ENCODE measurements at regions not wholly inside any gene's neighbourhood (a gene's known extent, or its start where the extent isn't known, plus 50 kb on each side); places are given as distances from the start of the nearest gene placed in this dataset.
A peak's percentile ranks its signal among the peaks of the same experiment; 100 is the strongest.

- Mint-ChIP-seq H3K27ac (no peak overlapping the region), H3K27me3 (no peaks in the 10 kb centered on the region), H3K4me1 (no peaks in the 10 kb centered on the region), H3K4me3 (no peak overlapping the region), H3K36me3 (no peaks in the 10 kb centered on the region), H3K9me3 (peaks cover 0 to 12% (median 2%) of the 10 kb centered on the region in 9 donors)
- POLR2A ChIA-PET, result no interaction called here
- ATAC-seq (no peak), DNase-seq (no peak)
Measured at GRCh38 chr6:115691433-115691832, 369.3 kb downstream of the FRK start.

- ATAC-seq, result no peak
- POLR2A ChIA-PET, result no interaction called here
- no peak overlapping the region for H3K27ac Mint-ChIP-seq
- no peaks in the 10 kb centered on the region for H3K27me3 Mint-ChIP-seq
- H3K36me3 Mint-ChIP-seq, result no peaks in the 10 kb centered on the region
- no peak overlapping the region for H3K4me3 Mint-ChIP-seq
- peaks cover 0 to 9% (median 0%) of the 10 kb centered on the region in 9 donors for H3K9me3 Mint-ChIP-seq
- DNase-seq, result no peak
- no peaks in the 10 kb centered on the region for H3K4me1 Mint-ChIP-seq
Measured at GRCh38 chr6:115690854-115691253, 369.8 kb downstream of the FRK start.

DNA sequence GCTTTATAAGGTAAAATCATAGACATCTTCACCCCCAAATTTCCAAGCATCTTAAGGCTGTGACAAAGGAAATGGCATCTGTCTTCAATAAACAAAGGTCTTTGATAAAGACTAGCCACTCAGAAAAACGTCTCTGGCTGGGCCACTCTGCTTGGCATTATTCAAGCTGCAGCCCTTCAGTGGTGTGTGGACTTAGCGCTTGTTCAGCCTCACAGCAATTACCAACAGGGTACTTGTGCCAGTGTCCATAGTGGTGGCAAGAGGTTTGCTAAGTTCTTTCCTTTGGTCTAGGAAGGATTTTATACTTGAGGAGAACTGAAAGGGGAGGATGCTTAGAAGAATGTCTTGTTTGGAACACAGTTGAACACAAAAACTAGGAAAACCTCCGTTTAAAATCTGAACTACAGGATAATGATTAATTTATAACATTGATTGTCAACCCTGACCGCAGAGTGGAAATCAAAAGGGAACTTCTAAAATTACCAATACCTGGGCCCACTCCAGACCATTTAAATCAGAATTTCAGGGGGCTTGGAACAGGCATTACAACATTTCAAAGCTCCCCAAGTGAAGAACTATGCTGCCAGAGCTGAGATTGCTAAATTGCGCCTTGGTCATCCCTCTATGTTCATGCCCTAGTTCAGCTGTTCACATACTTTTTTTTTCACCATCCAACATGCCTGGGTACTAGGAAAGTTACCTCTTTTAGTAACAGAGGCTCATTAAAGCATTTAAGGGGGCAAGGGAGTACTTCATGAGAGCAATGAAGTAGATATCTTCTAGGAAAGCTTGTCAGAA lies 378.5 kb downstream of the FRK start:
- Mint-ChIP-seq H3K4me1 (no peaks in the 10 kb centered on the region), H3K27me3 (no peaks in the 10 kb centered on the region), H3K36me3 (no peaks in the 10 kb centered on the region), H3K27ac (no peak overlapping the region), H3K4me3 (no peak overlapping the region), H3K9me3 (peaks cover 0 to 4% (median 0%) of the 10 kb centered on the region in 9 donors)
- DNase-seq (no peak), ATAC-seq (no peak)
- POLR2A ChIA-PET, result no interaction called here

GRCh38 chr6:115680621-115681020 lies 380.1 kb downstream of the FRK start:
- POLR2A ChIA-PET, result no interaction called here
- H3K27ac Mint-ChIP-seq, result no peak overlapping the region
- no peak for ATAC-seq
- H3K4me1 Mint-ChIP-seq, result no peaks in the 10 kb centered on the region
- H3K27me3 Mint-ChIP-seq, result no peaks in the 10 kb centered on the region
- H3K36me3 Mint-ChIP-seq, result no peaks in the 10 kb centered on the region
- no peak overlapping the region for H3K4me3 Mint-ChIP-seq
- peaks cover 0 to 4% (median 0%) of the 10 kb centered on the region in 9 donors for H3K9me3 Mint-ChIP-seq
- no peak for DNase-seq

GRCh38 chr6:115677198-115677597 lies 383.5 kb downstream of the FRK start:
- ATAC-seq (no peak), DNase-seq (no peak)
- Mint-ChIP-seq H3K27me3 (no peaks in the 10 kb centered on the region), H3K4me1 (no peaks in the 10 kb centered on the region), H3K27ac (no peak overlapping the region), H3K4me3 (no peak overlapping the region), H3K9me3 (peaks cover 0 to 3% (median 0%) of the 10 kb centered on the region in 9 donors), H3K36me3 (no peaks in the 10 kb centered on the region)
- POLR2A ChIA-PET, result no interaction called here

DNA sequence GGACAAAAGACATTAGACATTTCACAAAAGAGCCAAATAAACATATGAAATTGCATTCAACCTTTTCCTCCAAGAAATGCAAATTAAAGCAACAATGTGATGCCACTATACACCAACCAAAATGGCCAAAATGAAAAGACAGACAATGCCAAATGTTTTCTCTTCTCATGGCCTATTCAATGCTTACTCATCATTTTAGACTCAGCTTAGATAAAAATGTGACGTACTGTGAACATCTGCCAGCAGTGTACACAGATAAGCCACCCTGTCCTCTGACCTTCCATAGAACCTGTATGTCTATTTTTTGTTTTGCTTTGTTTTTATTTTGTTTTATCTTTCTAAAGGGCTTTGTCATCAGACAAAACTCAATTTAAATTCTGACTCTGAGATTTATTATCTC lies 385.2 kb downstream of the FRK start:
- Mint-ChIP-seq H3K9me3 (peaks cover 0 to 3% (median 0%) of the 10 kb centered on the region in 9 donors), H3K27ac (no peak overlapping the region), H3K27me3 (no peaks in the 10 kb centered on the region), H3K36me3 (no peaks in the 10 kb centered on the region), H3K4me3 (no peak overlapping the region), H3K4me1 (no peaks in the 10 kb centered on the region)
- ATAC-seq, result no peak
- no peak for DNase-seq
- POLR2A ChIA-PET, result no interaction called here

GRCh38 chr6:115668781-115669180 lies 391.9 kb downstream of the FRK start:
- no peak for DNase-seq
- no peaks in the 10 kb centered on the region for H3K9me3 Mint-ChIP-seq
- no peaks in the 10 kb centered on the region for H3K36me3 Mint-ChIP-seq
- H3K27me3 Mint-ChIP-seq, result no peaks in the 10 kb centered on the region
- ATAC-seq, result no peak
- H3K4me3 Mint-ChIP-seq, result no peak overlapping the region
- H3K27ac Mint-ChIP-seq, result no peak overlapping the region
- no peaks in the 10 kb centered on the region for H3K4me1 Mint-ChIP-seq
- POLR2A ChIA-PET, result no interaction called here

GRCh38 chr6:115668211-115668610 lies 392.5 kb downstream of the FRK start:
- Mint-ChIP-seq H3K27me3 (no peaks in the 10 kb centered on the region), H3K4me3 (no peak overlapping the region), H3K36me3 (no peaks in the 10 kb centered on the region), H3K9me3 (no peaks in the 10 kb centered on the region), H3K4me1 (no peaks in the 10 kb centered on the region), H3K27ac (no peak overlapping the region)
- POLR2A ChIA-PET, result no interaction called here
- ATAC-seq (no peak), DNase-seq (no peak)

- ATAC-seq (no peak), DNase-seq (no peak)
- Mint-ChIP-seq H3K9me3 (no peaks in the 10 kb centered on the region), H3K27me3 (no peaks in the 10 kb centered on the region), H3K4me1 (no peaks in the 10 kb centered on the region), H3K4me3 (no peak overlapping the region), H3K36me3 (no peaks in the 10 kb centered on the region), H3K27ac (no peak overlapping the region)
- POLR2A ChIA-PET, result no interaction called here
Measured at GRCh38 chr6:115667478-115668026, 393.1 kb downstream of the FRK start.

- H3K9me3 Mint-ChIP-seq, result no peaks in the 10 kb centered on the region
- no peak overlapping the region for H3K4me3 Mint-ChIP-seq
- H3K27ac Mint-ChIP-seq, result no peak overlapping the region
- H3K27me3 Mint-ChIP-seq, result no peaks in the 10 kb centered on the region
- POLR2A ChIA-PET, result no interaction called here
- ATAC-seq, result no peak
- DNase-seq, result no peak
- no peaks in the 10 kb centered on the region for H3K4me1 Mint-ChIP-seq
- H3K36me3 Mint-ChIP-seq, result no peaks in the 10 kb centered on the region
Measured at GRCh38 chr6:115666997-115667396, 393.7 kb downstream of the FRK start.

- Mint-ChIP-seq H3K36me3 (no peaks in the 10 kb centered on the region), H3K27me3 (no peaks in the 10 kb centered on the region), H3K9me3 (peaks cover 0 to 1% (median 0%) of the 10 kb centered on the region in 9 donors), H3K4me3 (no peak overlapping the region), H3K27ac (peak overlapping the region in 1 of 10 donors; percentile 46), H3K4me1 (no peaks in the 10 kb centered on the region)
- POLR2A ChIA-PET, result no interaction called here
- ATAC-seq (no peak), DNase-seq (no peak)
Measured at GRCh38 chr6:115665310-115665709, 395.4 kb downstream of the FRK start.

DNA sequence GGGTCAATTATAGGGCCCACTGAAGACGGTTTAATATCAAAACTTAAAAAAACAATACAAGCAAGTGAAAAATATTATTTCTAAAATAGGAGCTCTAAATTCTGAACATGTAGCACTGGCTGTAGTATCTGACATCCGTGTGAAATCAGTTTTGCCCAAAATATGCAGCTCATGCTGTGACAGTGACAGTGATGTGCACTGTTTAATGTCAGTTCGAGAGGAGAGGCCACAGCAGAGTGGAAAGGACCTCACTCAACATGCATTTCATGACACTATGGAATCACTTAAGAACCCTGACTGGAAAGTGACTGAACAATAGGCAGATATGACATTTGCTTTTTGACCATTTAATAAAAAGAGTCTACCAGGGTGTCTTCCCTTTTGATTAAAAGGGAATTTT lies 397.0 kb downstream of the FRK start:
- POLR2A ChIA-PET, result no interaction called here
- Mint-ChIP-seq H3K36me3 (no peaks in the 10 kb centered on the region), H3K9me3 (peaks cover 3 to 12% (median 7%) of the 10 kb centered on the region in 9 donors), H3K27me3 (peaks cover 0 to 4% (median 0%) of the 10 kb centered on the region in 5 donors), H3K4me1 (no peaks in the 10 kb centered on the region), H3K27ac (no peak overlapping the region), H3K4me3 (no peak overlapping the region)
- no peak for ATAC-seq
- DNase-seq, result no peak

GRCh38 chr6:115643762-115644161 lies 416.9 kb downstream of the FRK start:
- no peaks in the 10 kb centered on the region for H3K4me1 Mint-ChIP-seq
- DNase-seq (no peak), ATAC-seq (no peak)
- H3K27me3 Mint-ChIP-seq, result no peaks in the 10 kb centered on the region
- H3K36me3 Mint-ChIP-seq, result no peaks in the 10 kb centered on the region
- H3K9me3 Mint-ChIP-seq, result peaks cover 0 to 23% (median 6%) of the 10 kb centered on the region in 9 donors
- no peak overlapping the region for H3K4me3 Mint-ChIP-seq
- H3K27ac Mint-ChIP-seq, result no peak overlapping the region
- POLR2A ChIA-PET, result no interaction called here

GRCh38 chr6:115634887-115635286 lies 425.8 kb downstream of the FRK start:
- ATAC-seq (no peak), DNase-seq (no peak)
- no peaks in the 10 kb centered on the region for H3K4me1 Mint-ChIP-seq
- no peaks in the 10 kb centered on the region for H3K36me3 Mint-ChIP-seq
- H3K27ac Mint-ChIP-seq, result no peak overlapping the region
- no peaks in the 10 kb centered on the region for H3K27me3 Mint-ChIP-seq
- no peak overlapping the region for H3K4me3 Mint-ChIP-seq
- H3K9me3 Mint-ChIP-seq, result peaks cover 0 to 8% (median 0%) of the 10 kb centered on the region in 9 donors
- POLR2A ChIA-PET, result no interaction called here
